ENCODE measurements at regions not wholly inside any gene's neighbourhood (a gene's known extent, or its start where the extent isn't known, plus 50 kb on each side); places are given as distances from the start of the nearest gene placed in this dataset.

GRCh38 chr1:199194862-199195261 lies 556.0 kb downstream of the PTPRC start:
- TF ChIP-seq EP300 (conservative IDR thresholded peaks at IDR 0.05; ENCODE audit: poor library complexity, severe bottlenecking) (no peak), CTCF (IDR thresholded peaks at IDR 0.05; ENCODE audit: poor library complexity, severe bottlenecking) (no peak), EZH2 (IDR thresholded peaks at IDR 0.05; ENCODE audit: borderline replicate concordance, insufficient read depth, low read length, poor library complexity, severe bottlenecking) (no peak), POLR2AphosphoS5 (IDR thresholded peaks at IDR 0.05) (no peak), REST (IDR thresholded peaks at IDR 0.05; ENCODE audit: borderline replicate concordance) (no peak), SMC3 (conservative IDR thresholded peaks at IDR 0.05; ENCODE audit: poor library complexity) (no peak)

Data from neural cell (in vitro differentiated cells).